HS-27A (cell line): ENCODE measurements at regions not wholly inside any gene's neighbourhood (a gene's known extent, or its start where the extent isn't known, plus 50 kb on each side); places are given as distances from the start of the nearest gene placed in this dataset.

Experiments used
- DNase-seq: peaks from one replicate; pipeline ENCODE4 v3.0.0-alpha.2; 2012; ENCODE audit warnings: low read depth, missing footprints

DNA sequence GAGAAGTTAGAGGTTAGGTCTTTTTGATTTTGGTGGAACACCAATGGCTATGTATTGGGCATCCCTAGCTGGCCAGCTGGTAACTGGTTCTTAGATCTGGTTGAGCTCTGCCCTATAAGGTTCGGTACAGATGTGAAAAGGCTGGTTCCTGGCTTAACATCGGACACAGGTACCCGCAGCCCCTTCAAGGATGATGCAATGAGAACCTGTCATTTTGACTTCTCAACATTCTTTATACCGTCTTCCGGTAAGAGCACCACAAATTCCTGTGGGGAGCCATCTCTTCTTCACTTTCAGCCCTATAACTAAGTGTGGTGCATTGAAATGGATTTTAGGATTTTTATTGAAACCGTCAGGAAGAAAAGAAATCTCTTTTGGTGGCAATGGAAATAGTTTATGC lies 222.8 kb downstream of the ADAMTS9 start:
- DNase-seq = no peak

DNA sequence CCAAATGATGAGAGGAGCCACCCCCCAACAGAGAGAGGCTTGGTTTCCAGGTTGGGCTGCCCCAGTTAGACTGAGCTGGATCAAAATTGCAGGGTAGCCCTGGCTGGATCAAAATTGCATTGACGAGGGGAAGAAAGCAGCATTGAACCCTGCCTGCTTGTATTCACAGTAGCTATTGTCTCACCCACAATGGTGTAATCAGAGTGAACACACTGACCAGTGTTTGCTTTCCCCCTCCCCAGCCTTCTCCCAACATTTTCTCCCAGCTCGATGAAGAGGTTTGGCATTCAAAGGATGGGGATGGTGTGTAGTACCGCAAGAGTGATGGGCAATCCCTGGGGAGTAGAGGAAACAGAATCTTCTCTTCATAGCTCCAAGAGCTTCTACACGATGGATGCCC lies 223.8 kb downstream of the ADAMTS9 start:
- DNase-seq = no peak

DNA sequence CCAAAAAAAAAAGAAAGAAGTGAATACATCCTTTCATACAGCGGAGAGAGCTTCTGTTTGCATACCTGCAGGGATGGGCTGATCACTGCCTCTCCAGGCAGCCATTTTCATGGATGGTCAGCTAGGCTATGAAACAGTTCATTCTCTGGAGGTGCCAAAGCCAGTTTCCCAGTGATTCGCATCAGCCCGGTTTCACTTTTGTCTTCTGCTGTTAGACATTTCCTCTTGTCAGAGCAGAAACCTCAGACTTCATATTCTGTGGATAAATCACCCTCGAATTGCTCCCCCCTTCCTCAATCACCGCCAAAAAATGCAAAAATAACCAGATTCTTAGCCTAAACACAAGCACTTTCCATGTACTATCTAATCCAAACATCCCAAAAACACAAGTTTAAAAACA lies 225.6 kb downstream of the ADAMTS9 start:
- peak; percentile 87 for DNase-seq

- peak; percentile 68 for DNase-seq
Observed at GRCh38 chr3:64460877-64461276, 226.9 kb downstream of the ADAMTS9 start.

DNA sequence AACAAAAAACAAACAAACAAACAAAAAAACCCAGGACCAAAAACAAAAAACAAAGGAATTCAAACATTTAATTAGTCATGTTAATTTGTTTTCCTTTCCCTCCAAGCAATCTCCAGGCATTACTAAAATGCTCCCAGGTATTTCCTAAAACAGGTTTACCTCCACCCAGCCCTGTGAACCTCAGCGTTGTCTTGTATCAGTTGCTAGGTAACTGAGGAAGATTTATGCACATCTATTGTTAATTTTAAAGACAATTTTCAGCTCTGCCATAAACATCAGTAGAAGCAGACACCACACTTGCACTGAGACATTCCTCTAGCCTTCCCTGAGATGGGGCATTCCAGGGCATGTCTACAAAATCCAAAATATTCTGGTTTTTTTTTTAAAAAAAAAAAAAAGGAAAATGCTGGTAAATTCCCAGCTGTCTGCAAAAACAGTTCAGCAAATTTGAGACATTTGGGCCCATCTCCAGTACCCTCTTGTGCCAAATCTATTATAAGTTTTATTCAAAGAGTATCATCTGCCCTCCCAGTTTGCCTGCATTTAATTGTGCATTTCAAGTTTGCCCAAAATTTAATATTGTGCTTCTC lies 227.6 kb downstream of the ADAMTS9 start:
- no peak for DNase-seq

DNA sequence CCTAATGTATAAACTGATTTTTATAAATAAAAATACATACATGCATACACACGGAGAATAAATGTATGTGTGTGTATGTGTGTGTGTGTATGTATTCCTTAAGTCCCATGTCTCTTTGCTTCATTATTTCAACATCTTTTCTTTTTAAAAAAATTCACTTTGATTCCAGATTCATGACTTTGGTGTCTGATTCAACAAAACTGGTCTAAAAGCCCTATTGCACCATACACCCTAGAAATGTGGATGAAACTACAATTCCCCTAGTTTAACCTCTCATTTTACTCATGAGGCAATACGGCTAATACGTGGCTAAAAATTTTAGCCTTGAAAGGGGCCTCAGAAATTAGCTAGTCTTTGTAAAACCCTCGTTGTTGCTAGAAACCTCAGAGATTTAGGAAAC lies 228.1 kb downstream of the ADAMTS9 start:
- DNase-seq = no peak

DNA sequence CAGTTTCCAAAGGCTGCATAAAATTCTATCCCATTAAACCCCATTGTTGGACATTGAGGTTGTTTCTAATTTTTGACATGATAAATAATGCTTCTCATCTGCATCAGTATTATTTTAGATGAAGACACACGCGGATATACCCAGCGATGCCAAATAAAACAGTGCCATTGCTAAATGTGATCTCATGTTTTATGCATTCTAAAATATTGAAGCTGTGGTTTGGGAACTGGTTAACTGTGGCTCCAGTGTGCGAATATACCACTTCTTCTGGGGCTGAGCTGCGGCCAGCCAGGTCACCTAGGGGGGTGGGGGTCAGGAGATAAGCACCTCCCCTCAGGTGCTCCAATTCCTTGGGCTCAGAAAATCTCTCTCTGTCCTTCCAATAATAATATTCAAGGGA lies 230.0 kb downstream of the ADAMTS9 start:
- DNase-seq = no peak

DNA sequence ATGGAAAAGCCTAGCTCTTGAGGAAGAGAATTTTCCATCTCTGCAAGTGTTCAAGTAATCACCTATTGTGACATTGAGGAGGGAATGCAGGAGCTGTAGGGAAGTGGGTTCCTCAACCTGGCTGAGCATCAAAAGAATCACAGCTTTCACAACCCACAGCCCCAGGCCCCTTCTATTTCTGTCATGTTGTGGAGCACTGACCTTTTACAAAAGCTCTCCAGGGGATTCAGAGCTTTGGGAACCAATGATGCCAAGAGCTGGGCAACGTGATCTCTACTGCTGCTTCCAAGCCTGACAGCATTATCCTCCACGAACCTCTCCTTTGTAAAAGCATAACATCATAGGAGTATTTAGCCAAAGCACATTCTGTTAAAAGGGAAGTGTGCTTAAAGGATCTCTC lies 231.1 kb downstream of the ADAMTS9 start:
- no peak for DNase-seq

- DNase-seq = no peak
Observed at GRCh38 chr3:64455351-64455750, 230.1 kb upstream of the PRICKLE2 start.

DNA sequence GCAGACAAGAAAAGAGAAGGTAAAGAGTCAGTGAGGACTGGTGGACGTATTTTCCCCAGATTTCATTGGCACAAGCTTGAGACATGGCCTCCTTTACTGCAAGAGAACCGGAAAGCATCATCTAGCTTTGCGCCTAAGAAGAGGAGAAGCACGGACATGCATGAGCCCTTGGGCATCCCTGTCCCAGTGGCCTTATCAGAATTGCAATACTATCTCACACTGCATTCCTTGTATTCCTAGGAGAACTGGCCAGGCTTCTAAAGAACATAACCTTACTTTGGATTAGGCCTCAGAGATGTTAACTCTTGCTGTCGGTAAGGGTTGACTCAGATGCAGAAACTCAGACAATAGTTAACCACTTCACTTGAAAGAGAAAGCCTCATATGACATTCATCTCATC lies 229.5 kb upstream of the PRICKLE2 start:
- DNase-seq = no peak

GRCh38 chr3:64454179-64454578 lies 228.9 kb upstream of the PRICKLE2 start:
- no peak for DNase-seq

DNA sequence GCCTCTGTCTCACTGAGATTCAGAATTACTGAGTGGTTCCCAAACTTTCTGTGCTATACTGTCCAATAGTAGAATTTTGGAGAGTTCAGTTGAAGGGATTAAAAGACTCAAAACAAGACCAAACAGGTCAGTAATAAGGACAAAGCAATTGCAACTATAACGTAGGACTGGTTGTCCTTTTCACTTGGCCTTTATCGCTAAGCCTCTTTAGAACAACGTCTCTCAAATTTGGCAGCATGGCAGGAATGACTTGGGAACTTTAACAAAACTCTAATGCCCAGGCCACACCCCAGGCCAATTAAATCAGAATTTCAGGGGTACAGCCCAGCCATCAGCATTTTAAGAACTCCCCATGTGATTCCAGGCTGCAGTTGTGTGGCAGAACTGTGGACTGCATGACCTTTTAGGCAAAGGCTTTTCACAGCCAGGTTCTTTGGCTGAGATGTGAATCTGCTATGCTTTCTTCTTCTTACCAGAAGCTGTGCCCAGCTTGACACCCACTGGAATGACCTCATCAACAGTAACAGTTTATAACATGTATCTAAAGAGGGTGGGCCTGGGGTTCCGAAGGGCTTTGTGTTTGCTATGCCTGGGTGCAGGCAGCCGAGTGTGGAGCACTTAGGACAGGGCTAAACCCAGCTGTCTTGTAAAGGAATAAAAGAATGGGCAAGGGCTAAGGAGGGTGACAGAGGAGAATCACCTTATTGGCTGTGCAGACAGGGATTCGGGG lies 226.2 kb upstream of the PRICKLE2 start:
- no peak for DNase-seq

GRCh38 chr3:64450396-64450956 lies 225.2 kb upstream of the PRICKLE2 start:
- DNase-seq = no peak

DNA sequence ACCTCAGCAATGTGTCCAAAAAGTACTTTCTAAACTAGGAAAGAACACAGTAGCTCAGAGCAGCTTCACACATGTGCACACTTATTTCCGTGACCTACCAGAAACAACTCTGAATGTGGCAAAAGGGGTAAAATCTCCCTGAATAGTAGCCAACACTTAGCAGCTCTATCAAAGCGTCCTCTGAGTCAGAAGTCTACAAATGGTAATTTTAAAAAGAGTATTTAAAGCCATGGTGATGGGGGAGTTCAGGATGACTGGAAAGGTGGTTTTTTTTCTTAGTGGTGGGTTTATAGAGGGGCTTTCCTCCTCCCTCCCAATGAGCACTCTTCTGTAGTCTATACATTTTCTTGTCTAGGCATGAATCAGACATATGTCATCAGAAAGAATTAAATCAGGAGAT lies 223.8 kb upstream of the PRICKLE2 start:
- no peak for DNase-seq

- DNase-seq = no peak
Observed at GRCh38 chr3:64445944-64446300, 220.7 kb upstream of the PRICKLE2 start.

DNA sequence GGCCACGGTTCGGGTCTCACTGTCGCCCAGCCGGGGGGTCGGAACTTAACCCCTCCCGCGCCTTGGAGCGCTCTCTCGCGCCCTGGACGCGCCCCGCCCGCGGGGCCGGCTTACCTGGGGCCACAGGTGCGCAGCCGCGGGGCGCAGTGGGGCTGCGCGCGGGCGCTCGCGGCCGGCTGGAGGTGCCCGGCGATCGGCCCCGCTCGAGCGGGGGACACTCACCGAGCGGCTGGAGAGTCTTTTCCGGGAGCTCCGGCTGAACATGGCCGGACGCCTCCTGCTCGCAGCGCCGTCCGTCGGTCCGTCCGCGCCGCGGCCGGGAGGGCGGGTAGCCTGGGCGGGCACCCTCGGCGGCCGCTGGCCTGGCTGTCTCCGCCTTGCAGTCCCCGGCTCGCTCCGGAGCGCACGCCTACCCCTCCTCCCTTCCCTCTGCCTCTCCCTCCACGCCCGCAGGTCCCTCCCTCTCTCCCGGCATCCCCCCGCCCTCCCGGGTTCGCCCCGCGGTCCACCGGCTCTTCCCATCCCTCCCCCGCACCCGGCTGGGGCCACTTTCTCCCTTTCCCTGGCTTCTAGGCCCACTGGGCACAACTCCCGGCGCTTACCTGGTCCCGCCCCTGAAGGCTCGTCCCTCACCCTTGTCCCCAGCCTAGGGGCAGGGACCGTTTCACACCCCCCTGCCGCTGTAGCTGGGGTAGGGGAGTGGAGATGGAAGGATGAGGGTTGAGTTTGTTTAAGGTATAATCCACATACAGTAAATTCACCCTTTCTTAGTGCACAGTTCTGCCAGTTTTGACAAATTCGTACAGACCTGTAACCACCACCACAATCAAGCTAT lies 220.1 kb upstream of the PRICKLE2 start:
- no peak for DNase-seq

- DNase-seq = no peak
Observed at GRCh38 chr3:64444490-64445108, 219.3 kb upstream of the PRICKLE2 start.

GRCh38 chr3:64443546-64444381 lies 218.5 kb upstream of the PRICKLE2 start:
- no peak for DNase-seq

- DNase-seq = no peak
Observed at GRCh38 chr3:64441861-64442260, 216.6 kb upstream of the PRICKLE2 start.

GRCh38 chr3:64440498-64440897 lies 215.2 kb upstream of the PRICKLE2 start:
- no peak for DNase-seq

GRCh38 chr3:64438812-64439211 lies 213.5 kb upstream of the PRICKLE2 start:
- no peak for DNase-seq

DNA sequence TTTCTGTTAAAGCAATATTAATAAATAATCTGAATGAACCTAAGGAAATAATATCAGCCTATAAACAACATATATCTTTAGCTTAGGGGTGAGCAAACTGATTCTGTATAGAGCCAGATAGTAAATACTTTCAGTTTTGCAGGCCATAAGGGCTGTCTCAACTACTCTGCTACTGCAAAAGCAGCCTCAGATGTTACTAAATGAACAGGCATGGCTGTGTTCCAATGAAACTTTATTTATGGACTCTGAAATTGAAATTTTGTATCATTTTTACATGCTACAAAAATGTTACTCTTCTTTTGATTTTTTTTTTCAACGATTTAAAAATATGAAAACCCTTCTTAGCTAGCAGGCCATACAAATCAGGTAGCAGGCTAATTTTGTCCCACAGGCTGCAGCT lies 212.8 kb upstream of the PRICKLE2 start:
- DNase-seq = no peak
